ENCODE measurements at regions not wholly inside any gene's neighbourhood (a gene's known extent, or its start where the extent isn't known, plus 50 kb on each side); places are given as distances from the start of the nearest gene placed in this dataset.

DNA sequence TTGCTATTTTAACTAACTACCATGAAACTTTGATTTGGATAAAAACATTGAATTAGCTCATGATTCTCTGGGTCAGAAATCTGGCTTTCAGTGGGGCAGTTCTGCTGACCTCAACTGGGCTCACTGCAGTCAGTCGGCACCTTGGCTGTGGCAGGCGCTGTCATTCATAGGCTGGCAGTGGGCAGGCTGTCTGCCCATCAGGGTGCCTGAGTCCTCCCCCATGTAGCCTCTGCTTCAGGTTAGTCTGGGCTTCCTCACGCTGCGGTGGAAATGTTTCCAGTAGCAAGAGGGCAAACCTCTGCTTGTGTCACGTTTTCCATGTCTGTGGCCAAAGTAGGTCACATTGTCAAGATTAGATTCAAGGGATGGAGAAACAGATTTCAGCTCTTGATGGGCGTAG is 251.0 kb upstream of the TCF21 start:
- no peak for TF ChIP-seq CTCF (IDR thresholded peaks at IDR 0.05; ENCODE audit: borderline replicate concordance, extremely low read depth, low read length, poor library complexity, severe bottlenecking)
- TF ChIP-seq EZH2 (IDR thresholded peaks at IDR 0.05; ENCODE audit: borderline replicate concordance, low read depth, low read length, severe bottlenecking): no peak

All from DND-41 (cell line).